Endothelial cell of umbilical vein (primary cell): ENCODE measurements at regions not wholly inside any gene's neighbourhood (a gene's known extent, or its start where the extent isn't known, plus 50 kb on each side); places are given as distances from the start of the nearest gene placed in this dataset.

Experiments
- BruUV-seq: library from RNA; stranded (reverse); fragments of 400-500 nt; replicated peaks from 2 replicates; lab custom pipeline; 2021; lab: Mats Ljungman, UMichigan
- CTCF ChIA-PET: fragments of 300-600, 350-600 bp; sonication (Branson Sonifier 250); formaldehyde crosslinking; loops from one replicate; lab custom pipeline; 2021; ENCODE audit warnings: antibody characterized with exemption, inconsistent platforms; lab: Charles Lee
- POLR2A ChIA-PET: fragments of 300-600, 350-600 bp; sonication (Branson Sonifier 250); formaldehyde crosslinking; loops from one replicate; lab custom pipeline; 2021; ENCODE audit warnings: antibody characterized with exemption, inconsistent platforms; lab: Charles Lee
- DNase-seq: peaks from one replicate; pipeline ENCODE4 v3.0.0-alpha.2; 2011; ENCODE audit warnings: low read depth, low spot score
- FAIRE-seq: peaks from 2 replicates; lab custom pipeline; 2011; peaks lifted over from hg19 to GRCh38; lab: Jason Lieb, UNC
- H2AFZ ChIP-seq: 2 replicates; pipeline ENCODE4 v1.6.0; 2012; ENCODE audit warnings: low read depth, low read length, control low read depth, inconsistent platforms
- H3K27ac ChIP-seq: 2 replicates; pipeline ENCODE4 v1.5.1; 2011; ENCODE audit warnings: low read depth, mild to moderate bottlenecking, control low read depth, low read length, moderate library complexity; ENCODE audit not compliant: insufficient read depth
- H3K27me3 ChIP-seq, 2 experiments: 2 replicates each; pipeline versions ENCODE4 v1.6.0 to v1.6.1; 2011; ENCODE audit warnings: low read length in 2 of 2, mixed read lengths in 1 of 2; ENCODE audit not compliant: control insufficient read depth in 2 of 2, insufficient read depth in 2 of 2
- H3K36me3 ChIP-seq, 2 experiments: 2 replicates in 1 of 2; 3 replicates in 1 of 2; pipeline ENCODE4 v1.5.1; 2011; ENCODE audit warnings: low read length in 2 of 2, mild to moderate bottlenecking in 1 of 2, moderate library complexity in 1 of 2; ENCODE audit not compliant: control insufficient read depth in 2 of 2, insufficient read depth in 2 of 2; ENCODE audit errors: extremely low read depth in 1 of 2
- H3K4me1 ChIP-seq: 3 replicates; pipeline ENCODE4 v1.5.1; 2011; ENCODE audit warnings: mild to moderate bottlenecking, low read length; ENCODE audit not compliant: control insufficient read depth, insufficient read depth; ENCODE audit errors: extremely low read depth
- H3K4me2 ChIP-seq: 2 replicates; pipeline ENCODE4 v1.6.1; 2011; ENCODE audit warnings: low read length, control low read depth, mixed read lengths; ENCODE audit not compliant: insufficient read depth
- H3K4me3 ChIP-seq, 3 experiments: fragments of 200-600 bp in 1 of 3; sonication (generic), shearing (Covaris generic) in 1 of 3; replicated peaks in 1 of 3; 2 replicates each; pipeline ENCODE4 v1.5.1; 2011 to 2016; ENCODE audit warnings: control low read depth in 3 of 3, low read length in 3 of 3, mild to moderate bottlenecking in 2 of 3, inconsistent platforms in 1 of 3, low read depth in 1 of 3, moderate library complexity in 1 of 3; ENCODE audit not compliant: insufficient read depth in 1 of 3
- H3K79me2 ChIP-seq: 2 replicates; pipeline ENCODE4 v1.6.0; 2012; ENCODE audit warnings: low read length, inconsistent platforms; ENCODE audit not compliant: control insufficient read depth, insufficient read depth
- H3K9ac ChIP-seq: replicated peaks from 2 replicates; pipeline ENCODE3; 2011; ENCODE audit warnings: low read length, control low read depth; ENCODE audit not compliant: insufficient read depth; ENCODE audit errors: extremely low read depth
- H3K9me1 ChIP-seq: replicated peaks from 3 replicates; pipeline ENCODE4 v1.6.0; 2011; ENCODE audit warnings: mild to moderate bottlenecking, low read length; ENCODE audit not compliant: control insufficient read depth, insufficient read depth; ENCODE audit errors: extremely low read depth
- H3K9me3 ChIP-seq: replicated peaks from 2 replicates; pipeline ENCODE4 v1.5.1; 2012; ENCODE audit warnings: low read length, inconsistent platforms; ENCODE audit not compliant: control insufficient read depth, insufficient read depth
- H4K20me1 ChIP-seq: replicated peaks from 2 replicates; pipeline ENCODE3; 2011; ENCODE audit warnings: mild to moderate bottlenecking, low read length; ENCODE audit not compliant: control insufficient read depth, insufficient read depth; ENCODE audit errors: extremely low read depth
- CTCF ChIP-seq, 2 donors: IDR thresholded peaks; 1 replicate in 1 of 2; 2 replicates in 1 of 2; pipeline ENCODE4 v1.5.1; 2011; ENCODE audit warnings: low read length in 2 of 2, mild to moderate bottlenecking in 2 of 2, moderate library complexity in 2 of 2, control low read depth in 1 of 2, inconsistent platforms in 1 of 2, low read depth in 1 of 2; ENCODE audit not compliant: insufficient read depth in 1 of 2; ENCODE audit errors: extremely low read depth in 1 of 2
- EZH2 ChIP-seq: IDR thresholded peaks from 2 replicates; pipeline ENCODE4 v1.6.1; 2012; ENCODE audit warnings: borderline replicate concordance, low read depth, mild to moderate bottlenecking, moderate library complexity, low read length, inconsistent platforms; ENCODE audit not compliant: severe bottlenecking
- FOS ChIP-seq: IDR thresholded peaks from 2 replicates; pipeline ENCODE4 v1.6.1; 2011; ENCODE audit warnings: mild to moderate bottlenecking, low read length, moderate library complexity, borderline replicate concordance; ENCODE audit not compliant: insufficient read depth
- GATA2 ChIP-seq: IDR thresholded peaks from 2 replicates; pipeline ENCODE4 v1.7.0; 2011; ENCODE audit warnings: low read depth, mild to moderate bottlenecking, moderate library complexity, mixed read lengths, low read length; ENCODE audit not compliant: insufficient read length, insufficient read depth
- JUN ChIP-seq: IDR thresholded peaks from 2 replicates; pipeline ENCODE4 v1.6.1; 2011; ENCODE audit warnings: borderline replicate concordance, low read depth; ENCODE audit not compliant: insufficient read length, insufficient read depth
- MAX ChIP-seq: IDR thresholded peaks from 2 replicates; pipeline ENCODE4 v1.6.1; 2011; ENCODE audit not compliant: insufficient read depth, insufficient read length
- MYC ChIP-seq: IDR thresholded peaks from one replicate; pipeline ENCODE4 v1.6.1; 2011; ENCODE audit warnings: mild to moderate bottlenecking, low read depth, low read length
- POLR2A ChIP-seq: IDR thresholded peaks from 2 replicates; pipeline ENCODE4 v1.6.1; 2012; ENCODE audit warnings: low read depth, mild to moderate bottlenecking, control low read depth, low read length
- POLR2AphosphoS5 ChIP-seq: IDR thresholded peaks from 2 replicates; pipeline ENCODE4 v1.6.1; 2012; ENCODE audit warnings: low read depth, mild to moderate bottlenecking, control low read depth, low read length, moderate library complexity; ENCODE audit not compliant: insufficient read depth
- dilution Hi-C: fragments of 300-500 bp; cut with MboI; formaldehyde crosslinking; loops from one replicate; pipeline ENCODE4 v1.15.0; 2019; ENCODE audit warnings: low sequenced_read_pairs; ENCODE audit not compliant: extremely low pct_ligation_motif_present
- intact Hi-C: fragments of 100-400 bp; cut with micrococcal nuclease; formaldehyde crosslinking; loops from one replicate; pipeline ENCODE4 v1.10.0; 2022

DNA sequence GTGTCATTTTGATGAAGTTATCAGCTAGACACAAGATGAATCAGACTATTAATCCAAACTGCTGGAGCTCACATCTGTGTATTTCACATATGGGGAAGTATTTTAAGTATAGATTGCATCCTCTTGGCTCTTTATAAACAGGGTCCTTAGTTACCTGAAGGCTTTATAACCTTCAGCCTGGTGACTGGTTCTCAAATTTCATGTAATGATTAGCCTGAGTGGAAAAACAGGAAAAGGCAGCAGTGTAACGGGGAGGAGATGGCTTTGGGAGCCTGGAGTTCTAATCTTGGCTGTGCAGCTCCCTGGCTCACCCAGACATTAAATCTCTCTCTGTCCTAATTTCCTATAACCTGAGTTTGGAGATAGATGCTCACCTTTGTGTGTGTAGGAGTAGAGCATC, 103.8 kb upstream of the HPF1 start:
- ChIA-PET CTCF (no interaction called here), POLR2A (no interaction called here)
- H3K9me1 ChIP-seq: no peaks in the 10 kb centered on the region
- no peak overlapping the region for H3K4me2 ChIP-seq
- H2AFZ ChIP-seq: no peak overlapping the region
- H4K20me1 ChIP-seq: no peaks in the 10 kb centered on the region
- dilution Hi-C loops (no loop called here), intact Hi-C loops (no loop called here)
- H3K9ac ChIP-seq: no peak overlapping the region
- H3K36me3 ChIP-seq: no peaks in the 10 kb centered on the region
- H3K9me3 ChIP-seq: no peaks in the 10 kb centered on the region
- H3K27ac ChIP-seq: no peak overlapping the region
- no peaks in the 10 kb centered on the region for H3K79me2 ChIP-seq
- H3K4me1 ChIP-seq: no peaks in the 10 kb centered on the region
- no peak for FAIRE-seq
- no peaks in the 10 kb centered on the region for H3K27me3 ChIP-seq
- no TSS peak for BruUV-seq
- no peak overlapping the region for H3K4me3 ChIP-seq
- no peak for TF ChIP-seq POLR2A
- TF ChIP-seq MAX: no peak
- no peak for TF ChIP-seq EZH2
- no peak for TF ChIP-seq MYC
- TF ChIP-seq FOS: no peak
- no peak for TF ChIP-seq GATA2
- TF ChIP-seq POLR2AphosphoS5: no peak
- DNase-seq: no peak

GRCh38 chr4:169859366-169860216, 101.8 kb upstream of the HPF1 start:
- Histone ChIP-seq H3K9ac (no peak overlapping the region), H3K36me3 (no peaks in the 10 kb centered on the region), H3K27me3 (no peaks in the 10 kb centered on the region), H3K4me2 (no peak overlapping the region), H3K9me3 (no peaks in the 10 kb centered on the region), H3K9me1 (no peaks in the 10 kb centered on the region), H3K4me1 (no peaks in the 10 kb centered on the region), H3K4me3 (no peak overlapping the region), H3K27ac (no peak overlapping the region), H4K20me1 (no peaks in the 10 kb centered on the region), H3K79me2 (no peaks in the 10 kb centered on the region), H2AFZ (no peak overlapping the region)
- POLR2A ChIA-PET: no interaction called here
- DNase-seq: no peak
- no TSS peak for BruUV-seq
- TF ChIP-seq POLR2AphosphoS5 (no peak), EZH2 (no peak), FOS (no peak), CTCF (IDR thresholded peaks at IDR 0.05; ENCODE audit: extremely low read depth in 1 of 2, insufficient read depth in 1 of 2, low read depth in 1 of 2, low read length in 2 of 2) (no peak), MAX (no peak), GATA2 (no peak), MYC (no peak), JUN (no peak), POLR2A (no peak)
- CTCF ChIA-PET: no interaction called here
- intact Hi-C loops (no loop called here), dilution Hi-C loops (no loop called here)
- no peak for FAIRE-seq
